OCI-LY7 (cell line): ENCODE measurements at regions not wholly inside any gene's neighbourhood (a gene's known extent, or its start where the extent isn't known, plus 50 kb on each side); places are given as distances from the start of the nearest gene placed in this dataset.

Experiments
- BruUV-seq: library from RNA; stranded (reverse); fragments of 400-500 nt; replicated peaks from 2 replicates; lab custom pipeline; 2021; lab: Mats Ljungman, UMichigan
- CTCF ChIA-PET: fragments of 300-600 bp; sonication (Branson Sonifier 250); formaldehyde crosslinking; loops from one replicate; lab custom pipeline; 2022; ENCODE audit warnings: antibody characterized with exemption; ENCODE audit not compliant: unreplicated experiment; lab: Charles Lee
- POLR2A ChIA-PET: fragments of 300-600 bp; sonication (Branson Sonifier 250); formaldehyde crosslinking; loops from one replicate; lab custom pipeline; 2022; ENCODE audit warnings: antibody characterized with exemption; lab: Charles Lee
- DNase-seq: peaks from one replicate; pipeline ENCODE4 v3.0.0-alpha.2; 2015; ENCODE audit warnings: low spot score
- H2AFZ ChIP-seq: fragments of 200-600 bp; sonication (generic), shearing (Covaris generic); 2 replicates; pipeline ENCODE4 v1.6.1; 2014; ENCODE audit warnings: mild to moderate bottlenecking, antibody characterized with exemption, low read length, moderate library complexity
- H3K27ac ChIP-seq: fragments of 200-600 bp; sonication (generic); 2 replicates; pipeline ENCODE4 v1.5.1; 2014; ENCODE audit warnings: mixed run types, low read depth, mild to moderate bottlenecking, moderate library complexity, low read length, inconsistent platforms; ENCODE audit not compliant: poor library complexity, severe bottlenecking
- H3K36me3 ChIP-seq: fragments of 200-600 bp; sonication (generic); 2 replicates; pipeline ENCODE4 v1.6.1; 2014; ENCODE audit warnings: mild to moderate bottlenecking, antibody characterized with exemption, low read length, moderate library complexity, mixed read lengths; ENCODE audit not compliant: insufficient read depth
- H3K4me1 ChIP-seq: fragments of 200-600 bp; sonication (generic); 2 replicates; pipeline ENCODE4 v1.5.1; 2014; ENCODE audit warnings: mild to moderate bottlenecking, low read length; ENCODE audit not compliant: insufficient read depth, poor library complexity, severe bottlenecking
- H3K4me2 ChIP-seq: fragments of 200-600 bp; sonication (generic); 2 replicates; pipeline ENCODE4 v1.6.1; 2014; ENCODE audit warnings: mild to moderate bottlenecking, low read length
- H3K4me3 ChIP-seq: fragments of 200-600 bp; sonication (generic); 2 replicates; pipeline ENCODE4 v1.5.1; 2014; ENCODE audit warnings: mild to moderate bottlenecking, low read depth, low read length; ENCODE audit not compliant: poor library complexity, severe bottlenecking
- H3K79me2 ChIP-seq: fragments of 200-600 bp; sonication (generic); 2 replicates; pipeline ENCODE4 v1.6.1; 2016; ENCODE audit warnings: low read depth, mild to moderate bottlenecking, low read length, moderate library complexity, mixed read lengths; ENCODE audit not compliant: insufficient read depth
- H3K9me2 ChIP-seq: fragments of 200-600 bp; sonication (generic); 2 replicates; pipeline ENCODE4 v1.6.1; 2016; ENCODE audit warnings: mild to moderate bottlenecking, low read length, mixed read lengths; ENCODE audit not compliant: insufficient read depth
- H3K9me3 ChIP-seq: fragments of 200-600 bp; sonication (generic); 2 replicates; pipeline ENCODE4 v1.6.1; 2014; ENCODE audit warnings: mild to moderate bottlenecking, mixed run types, low read length, mixed read lengths
- H4K20me1 ChIP-seq: fragments of 200-600 bp; sonication (generic); 2 replicates; pipeline ENCODE4 v1.6.1; 2014; ENCODE audit warnings: mild to moderate bottlenecking, antibody characterized with exemption, low read length, moderate library complexity, mixed read lengths; ENCODE audit not compliant: insufficient read depth
- EZH2phosphoT487 ChIP-seq: fragments of 200-600 bp; sonication (generic); IDR thresholded peaks from 2 replicates; pipeline ENCODE4 v1.6.1; 2018; ENCODE audit warnings: low read depth, borderline replicate concordance, mild to moderate bottlenecking, mixed run types, antibody characterized with exemption, low read length, moderate library complexity, mixed read lengths
- intact Hi-C: fragments of 100-400 bp; cut with micrococcal nuclease; formaldehyde crosslinking; loops from one replicate; pipeline ENCODE4 v1.10.0; 2022; ENCODE audit not compliant: unreplicated experiment
- TF ChIP-seq, protein P1 (sequence below): fragments of 200-600 bp; sonication (generic); conservative IDR thresholded peaks from 2 replicates; pipeline ENCODE4 v1.5.1; 2014; ENCODE audit warnings: mild to moderate bottlenecking, antibody characterized with exemption, low read length, moderate library complexity, mixed read lengths

DNA sequence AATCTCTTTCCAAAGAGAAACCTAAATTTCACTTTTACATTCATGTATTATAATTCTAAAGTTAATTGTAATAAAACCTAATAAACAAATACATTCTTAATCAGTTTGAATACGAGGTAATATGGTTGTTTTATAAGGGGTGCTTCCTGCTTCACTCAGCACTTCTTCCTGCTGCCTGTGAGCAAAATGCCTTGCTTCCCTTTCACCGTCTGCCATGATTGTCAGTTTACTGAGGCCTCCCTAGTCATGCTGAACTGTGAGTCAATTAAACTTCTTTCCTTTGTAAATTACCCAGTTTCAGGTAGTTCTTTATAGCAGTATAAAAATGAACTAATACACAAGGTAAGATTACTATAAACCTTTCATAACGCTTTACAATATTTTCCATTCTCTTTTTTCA lies 491.1 kb upstream of the LRRC7 start:
- TF ChIP-seq, protein P1, sequence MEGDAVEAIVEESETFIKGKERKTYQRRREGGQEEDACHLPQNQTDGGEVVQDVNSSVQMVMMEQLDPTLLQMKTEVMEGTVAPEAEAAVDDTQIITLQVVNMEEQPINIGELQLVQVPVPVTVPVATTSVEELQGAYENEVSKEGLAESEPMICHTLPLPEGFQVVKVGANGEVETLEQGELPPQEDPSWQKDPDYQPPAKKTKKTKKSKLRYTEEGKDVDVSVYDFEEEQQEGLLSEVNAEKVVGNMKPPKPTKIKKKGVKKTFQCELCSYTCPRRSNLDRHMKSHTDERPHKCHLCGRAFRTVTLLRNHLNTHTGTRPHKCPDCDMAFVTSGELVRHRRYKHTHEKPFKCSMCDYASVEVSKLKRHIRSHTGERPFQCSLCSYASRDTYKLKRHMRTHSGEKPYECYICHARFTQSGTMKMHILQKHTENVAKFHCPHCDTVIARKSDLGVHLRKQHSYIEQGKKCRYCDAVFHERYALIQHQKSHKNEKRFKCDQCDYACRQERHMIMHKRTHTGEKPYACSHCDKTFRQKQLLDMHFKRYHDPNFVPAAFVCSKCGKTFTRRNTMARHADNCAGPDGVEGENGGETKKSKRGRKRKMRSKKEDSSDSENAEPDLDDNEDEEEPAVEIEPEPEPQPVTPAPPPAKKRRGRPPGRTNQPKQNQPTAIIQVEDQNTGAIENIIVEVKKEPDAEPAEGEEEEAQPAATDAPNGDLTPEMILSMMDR, result no peak
- TF ChIP-seq EZH2phosphoT487, result no peak
- Histone ChIP-seq H3K4me1 (no peaks in the 10 kb centered on the region), H3K79me2 (no peaks in the 10 kb centered on the region), H4K20me1 (no peaks in the 10 kb centered on the region), H3K27ac (no peak overlapping the region), H3K4me2 (no peak overlapping the region), H3K36me3 (no peaks in the 10 kb centered on the region), H2AFZ (no peak overlapping the region), H3K4me3 (no peak overlapping the region), H3K9me2 (no peaks in the 10 kb centered on the region), H3K9me3 (no peaks in the 10 kb centered on the region)
- ChIA-PET POLR2A (no interaction called here), CTCF (no interaction called here)
- DNase-seq, result no peak
- BruUV-seq, result no TSS peak
- intact Hi-C loops, result no loop called here

DNA sequence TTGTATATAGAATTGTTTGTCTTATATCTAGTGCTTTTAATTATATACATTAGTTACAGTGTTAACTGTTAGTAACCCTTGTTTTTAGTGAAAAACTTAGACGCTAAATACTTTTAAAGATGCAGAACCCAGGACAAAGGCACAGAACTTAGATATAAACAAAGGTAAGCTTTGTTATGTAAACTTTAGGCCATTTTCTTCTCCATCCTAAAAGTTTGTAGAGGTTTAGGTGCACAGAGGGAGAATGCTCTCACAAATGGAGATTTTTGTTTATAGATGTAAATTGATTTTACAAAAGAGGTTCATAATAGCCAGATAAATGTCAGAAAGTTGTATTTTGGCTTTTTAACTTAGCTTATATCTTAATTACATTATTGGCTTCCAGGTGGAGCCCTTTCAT lies 490.5 kb upstream of the LRRC7 start:
- H3K4me1 ChIP-seq, result no peaks in the 10 kb centered on the region
- ChIA-PET POLR2A (interaction anchor here (0.6 kb wide), 1 partner anchor 11 kb away, joined by 7 read pairs; no protein-coding TSS in a partner anchor), CTCF (no interaction called here)
- TF ChIP-seq, protein P1, result no peak
- no peak for TF ChIP-seq EZH2phosphoT487
- H2AFZ ChIP-seq, result no peak overlapping the region
- DNase-seq, result no peak
- BruUV-seq, result no TSS peak
- H3K27ac ChIP-seq, result no peak overlapping the region
- no peak overlapping the region for H3K4me3 ChIP-seq
- no peaks in the 10 kb centered on the region for H3K9me3 ChIP-seq
- no peaks in the 10 kb centered on the region for H3K36me3 ChIP-seq
- H3K4me2 ChIP-seq, result no peak overlapping the region
- no peaks in the 10 kb centered on the region for H3K79me2 ChIP-seq
- H3K9me2 ChIP-seq, result no peaks in the 10 kb centered on the region
- H4K20me1 ChIP-seq, result no peaks in the 10 kb centered on the region
- intact Hi-C loops, result no loop called here

DNA sequence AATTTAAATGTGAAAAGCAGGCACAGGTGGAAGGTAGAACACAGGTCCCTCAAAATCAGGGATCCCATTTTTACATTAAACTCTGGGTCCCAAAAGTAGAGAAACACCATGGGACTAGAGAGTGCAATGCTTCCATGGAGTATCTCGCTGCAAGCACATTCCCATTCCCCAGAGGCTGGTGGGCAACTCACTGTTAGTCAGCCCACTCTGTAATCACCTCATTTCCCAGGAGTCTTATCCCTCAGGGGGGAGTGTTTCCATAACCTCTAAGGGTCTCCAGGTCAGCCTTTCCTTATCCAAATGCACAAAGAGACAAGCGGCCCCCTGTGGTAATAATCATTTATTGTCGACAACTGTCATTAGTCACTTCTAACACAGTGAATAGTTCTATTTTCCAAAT lies 490.1 kb upstream of the LRRC7 start:
- Histone ChIP-seq H3K27ac (no peak overlapping the region), H4K20me1 (no peaks in the 10 kb centered on the region), H3K9me3 (no peaks in the 10 kb centered on the region), H3K36me3 (no peaks in the 10 kb centered on the region), H3K79me2 (no peaks in the 10 kb centered on the region), H3K4me1 (no peaks in the 10 kb centered on the region), H3K4me2 (no peak overlapping the region), H3K9me2 (no peaks in the 10 kb centered on the region), H3K4me3 (no peak overlapping the region), H2AFZ (no peak overlapping the region)
- TF ChIP-seq, protein P1, result no peak
- TF ChIP-seq EZH2phosphoT487, result no peak
- ChIA-PET CTCF (no interaction called here), POLR2A (interaction anchor here (0.6 kb wide), 1 partner anchor 11 kb away, joined by 7 read pairs; no protein-coding TSS in a partner anchor)
- intact Hi-C loops, result no loop called here
- BruUV-seq, result no TSS peak
- no peak for DNase-seq
